ENCODE measurements at regions not wholly inside any gene's neighbourhood (a gene's known extent, or its start where the extent isn't known, plus 50 kb on each side); places are given as distances from the start of the nearest gene placed in this dataset.

- no peak for TF ChIP-seq POLR2AphosphoS5 (IDR thresholded peaks at IDR 0.05; ENCODE audit: insufficient read depth in 1 of 2, low read depth in 1 of 2)
- TF ChIP-seq POLR2A (IDR thresholded peaks at IDR 0.05): no peak
- TF ChIP-seq CTCF (IDR thresholded peaks at IDR 0.05): no peak
These were observed 1048.8 kb upstream of the EEF2KMT start for GRCh38 chr16:6146356-6146755.

Measured in vagina (tissue), 2 donors.